ENCODE measurements at regions not wholly inside any gene's neighbourhood (a gene's known extent, or its start where the extent isn't known, plus 50 kb on each side); places are given as distances from the start of the nearest gene placed in this dataset.

DNA sequence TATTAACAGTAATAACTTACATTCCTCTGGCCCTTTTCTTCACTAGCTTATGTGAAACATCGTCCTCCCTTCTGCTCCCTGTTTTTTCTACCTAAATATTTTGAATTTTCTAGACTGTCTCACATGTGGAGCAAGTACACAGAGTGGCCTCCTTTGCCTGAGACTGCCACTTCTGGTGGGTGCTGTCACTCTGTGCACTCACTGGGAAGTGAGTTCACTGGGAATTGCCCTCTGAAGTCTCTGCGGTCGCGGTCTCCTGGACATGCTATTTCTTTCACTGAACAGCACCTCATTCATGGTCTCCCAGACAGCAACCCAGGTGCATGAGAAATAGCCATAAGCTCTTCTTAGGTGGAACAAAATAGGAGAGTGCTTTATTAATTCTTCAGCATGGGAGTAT is 1179.7 kb upstream of the ADGRL3 start:
- TF ChIP-seq, protein P1, sequence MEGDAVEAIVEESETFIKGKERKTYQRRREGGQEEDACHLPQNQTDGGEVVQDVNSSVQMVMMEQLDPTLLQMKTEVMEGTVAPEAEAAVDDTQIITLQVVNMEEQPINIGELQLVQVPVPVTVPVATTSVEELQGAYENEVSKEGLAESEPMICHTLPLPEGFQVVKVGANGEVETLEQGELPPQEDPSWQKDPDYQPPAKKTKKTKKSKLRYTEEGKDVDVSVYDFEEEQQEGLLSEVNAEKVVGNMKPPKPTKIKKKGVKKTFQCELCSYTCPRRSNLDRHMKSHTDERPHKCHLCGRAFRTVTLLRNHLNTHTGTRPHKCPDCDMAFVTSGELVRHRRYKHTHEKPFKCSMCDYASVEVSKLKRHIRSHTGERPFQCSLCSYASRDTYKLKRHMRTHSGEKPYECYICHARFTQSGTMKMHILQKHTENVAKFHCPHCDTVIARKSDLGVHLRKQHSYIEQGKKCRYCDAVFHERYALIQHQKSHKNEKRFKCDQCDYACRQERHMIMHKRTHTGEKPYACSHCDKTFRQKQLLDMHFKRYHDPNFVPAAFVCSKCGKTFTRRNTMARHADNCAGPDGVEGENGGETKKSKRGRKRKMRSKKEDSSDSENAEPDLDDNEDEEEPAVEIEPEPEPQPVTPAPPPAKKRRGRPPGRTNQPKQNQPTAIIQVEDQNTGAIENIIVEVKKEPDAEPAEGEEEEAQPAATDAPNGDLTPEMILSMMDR (IDR thresholded peaks at IDR 0.05), result no peak
- TF ChIP-seq POLR2A (IDR thresholded peaks at IDR 0.05) (no peak), POLR2AphosphoS5 (IDR thresholded peaks at IDR 0.05) (no peak)

All from upper lobe of left lung (tissue), 4 donors.